GM18499 (cell line): ENCODE measurements at regions not wholly inside any gene's neighbourhood (a gene's known extent, or its start where the extent isn't known, plus 50 kb on each side); places are given as distances from the start of the nearest gene placed in this dataset.
"Not testable (repeated sequence)": the region's sequence is repeated elsewhere in the genome, so short reads cannot be mapped to it uniquely, and the experiment has no call there.

ENCODE experiments used
- ATAC-seq: cut with Tn5 transposase; IDR thresholded peaks from one replicate; pipeline ENCODE4 v1.9.1; 2021; ENCODE audit warnings: moderate number of reproducible peaks; ENCODE audit not compliant: insufficient read depth, unreplicated experiment

GRCh38 chr7:45401155-45401554, 173.0 kb upstream of the ADCY1 start:
- no peak for ATAC-seq

GRCh38 chr7:45401851-45402250, 172.3 kb upstream of the ADCY1 start:
- no peak for ATAC-seq

DNA sequence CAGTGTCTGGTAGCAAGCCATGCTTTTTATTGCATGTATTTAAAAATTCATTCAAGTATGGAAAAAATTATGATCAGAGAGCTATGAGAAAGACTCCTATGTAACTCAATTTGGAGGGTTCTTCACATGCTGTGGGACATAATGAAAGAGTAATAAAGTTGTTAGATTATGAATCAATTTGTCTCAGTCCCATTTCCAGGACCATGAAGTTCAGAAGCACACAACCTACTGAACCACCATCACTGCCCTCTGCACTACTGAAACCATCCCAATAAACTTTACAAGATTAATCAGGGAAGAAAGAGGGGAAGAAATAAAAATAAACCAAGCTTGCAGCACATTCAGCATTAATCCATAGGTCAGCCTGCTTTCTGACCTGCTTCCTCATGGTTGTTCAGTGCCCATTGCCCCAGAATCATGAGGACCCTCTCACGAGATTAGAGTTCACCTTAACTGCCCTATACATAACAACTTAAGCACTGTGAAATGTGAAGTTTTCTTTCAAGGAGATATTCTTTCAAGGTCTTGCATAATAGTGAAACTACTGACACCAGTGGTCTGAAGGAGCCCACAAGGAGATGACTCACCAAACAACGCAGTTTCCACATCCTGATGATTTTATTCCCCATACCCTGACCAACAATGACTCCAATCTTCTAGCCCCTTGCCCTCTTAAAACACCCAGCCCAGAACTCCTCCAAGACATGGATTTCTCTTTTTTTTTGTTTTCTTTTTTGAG, 171.5 kb upstream of the ADCY1 start:
- peak; percentile 50 for ATAC-seq

DNA sequence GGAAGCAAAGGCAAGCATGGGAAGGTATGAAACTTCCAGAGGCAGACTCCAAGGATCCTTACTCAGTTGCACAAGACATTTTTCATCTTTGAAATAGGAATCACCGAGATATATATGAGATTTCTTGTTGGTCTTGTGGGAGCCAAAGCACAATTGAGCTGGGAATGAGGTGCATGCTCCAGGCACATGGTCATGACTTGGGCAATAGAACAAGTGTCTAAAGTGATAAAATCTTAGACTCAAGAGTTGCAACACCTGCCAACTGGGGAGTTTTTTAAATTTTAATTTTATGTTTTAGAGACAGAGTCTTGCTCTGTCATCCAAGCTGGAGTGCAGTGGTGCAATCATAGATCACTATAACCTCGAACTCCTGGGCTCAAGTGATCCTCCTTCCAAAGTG, 169.5 kb upstream of the ADCY1 start:
- ATAC-seq = no peak

DNA sequence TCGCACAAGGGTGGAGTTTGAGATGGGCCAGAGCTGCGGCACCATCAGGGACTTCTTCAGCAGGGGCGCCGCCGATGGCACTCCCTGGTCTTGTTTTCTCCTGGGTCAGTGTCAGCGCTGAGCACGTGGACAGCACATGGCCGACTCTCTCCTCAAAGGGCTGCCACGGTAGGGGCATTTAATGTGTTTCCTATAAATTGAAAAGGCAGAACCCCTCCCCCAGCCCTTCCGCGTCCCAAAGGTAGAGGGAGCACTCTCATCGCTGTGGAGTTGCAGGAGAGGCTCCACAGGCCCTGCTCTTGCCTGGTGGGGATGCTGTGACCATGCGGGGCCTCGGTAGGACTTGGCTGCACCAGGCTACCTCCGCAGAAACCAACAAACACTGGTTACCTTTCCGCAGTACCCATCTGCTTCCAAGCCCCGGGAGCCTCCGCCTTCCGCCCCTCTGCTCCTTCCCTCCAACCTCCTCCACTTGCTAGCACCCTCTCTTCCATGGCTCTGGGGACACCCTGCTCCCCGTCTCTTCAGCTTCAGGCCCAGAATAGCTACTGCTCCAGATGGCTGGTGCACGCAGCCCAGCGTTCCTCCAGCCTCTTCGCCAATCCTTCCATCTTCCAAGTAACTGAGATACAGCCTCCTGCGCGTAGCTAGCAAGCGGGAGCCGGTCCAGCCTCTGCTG, 166.3 kb upstream of the ADCY1 start:
- no peak for ATAC-seq

GRCh38 chr7:45408409-45408737, 165.8 kb upstream of the ADCY1 start:
- ATAC-seq = no peak

- ATAC-seq = no peak
These were observed 163.3 kb upstream of the ADCY1 start for GRCh38 chr7:45410893-45411292.

GRCh38 chr7:45413419-45413818, 160.7 kb upstream of the ADCY1 start:
- no peak for ATAC-seq

DNA sequence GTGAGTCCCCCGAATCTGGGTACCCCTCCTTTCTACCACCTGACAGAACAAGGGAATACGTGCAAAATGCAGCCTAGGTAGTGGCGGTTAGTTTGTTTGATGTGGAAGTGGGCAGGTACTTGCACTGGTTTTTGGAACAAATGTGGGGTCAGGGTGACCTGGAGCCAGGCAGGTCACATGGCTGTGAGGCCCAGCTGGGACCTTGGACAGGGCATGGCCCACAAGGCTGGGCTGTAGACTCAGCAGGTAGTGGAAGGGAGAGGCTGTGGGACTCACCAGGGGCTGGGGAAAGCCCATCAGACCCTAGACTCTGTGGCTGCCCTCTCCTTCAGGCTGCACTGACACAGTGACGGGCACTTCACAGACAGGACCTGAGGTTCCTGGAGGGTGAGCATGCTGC, 159.9 kb upstream of the ADCY1 start:
- no peak for ATAC-seq

DNA sequence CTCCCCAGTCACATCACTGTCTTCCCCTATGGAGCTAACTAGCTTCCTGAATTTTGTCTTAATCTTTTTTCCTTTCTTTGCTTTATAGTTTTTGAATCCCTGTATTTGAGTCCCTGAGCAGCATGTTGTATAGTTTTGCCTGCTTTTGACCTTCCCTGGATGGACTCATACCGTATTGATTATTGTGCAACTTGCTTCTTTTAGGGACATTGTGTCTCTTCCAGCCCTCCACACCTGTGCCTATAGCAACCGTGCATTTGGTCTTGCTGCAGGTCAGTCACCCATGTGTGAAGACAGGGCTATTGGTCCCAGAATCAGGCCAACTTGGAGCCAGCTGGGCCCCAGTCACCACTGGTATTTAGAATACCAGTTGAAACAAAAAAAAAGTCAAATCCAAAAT, 158.9 kb upstream of the ADCY1 start:
- no peak for ATAC-seq

GRCh38 chr7:45416846-45417245, 157.3 kb upstream of the ADCY1 start:
- ATAC-seq = no peak

DNA sequence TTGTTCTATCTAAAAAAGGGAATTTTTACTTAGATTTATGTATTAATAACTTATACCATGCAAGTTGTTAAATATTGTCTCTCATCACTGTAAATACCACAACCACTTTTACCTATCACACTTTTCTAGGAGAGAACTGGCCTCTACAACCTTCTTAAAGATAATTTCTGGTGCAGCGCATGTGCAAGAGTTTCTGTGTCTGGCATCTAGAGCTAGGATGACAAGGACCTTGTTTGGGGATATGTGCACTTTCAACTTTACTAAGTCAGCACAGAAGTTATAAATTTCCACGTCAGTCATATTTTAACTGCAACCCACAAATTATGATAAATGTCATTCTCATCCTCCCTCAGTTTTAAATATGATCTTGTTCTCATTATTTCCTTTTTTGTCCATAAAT, 156.9 kb upstream of the ADCY1 start:
- ATAC-seq = no peak

DNA sequence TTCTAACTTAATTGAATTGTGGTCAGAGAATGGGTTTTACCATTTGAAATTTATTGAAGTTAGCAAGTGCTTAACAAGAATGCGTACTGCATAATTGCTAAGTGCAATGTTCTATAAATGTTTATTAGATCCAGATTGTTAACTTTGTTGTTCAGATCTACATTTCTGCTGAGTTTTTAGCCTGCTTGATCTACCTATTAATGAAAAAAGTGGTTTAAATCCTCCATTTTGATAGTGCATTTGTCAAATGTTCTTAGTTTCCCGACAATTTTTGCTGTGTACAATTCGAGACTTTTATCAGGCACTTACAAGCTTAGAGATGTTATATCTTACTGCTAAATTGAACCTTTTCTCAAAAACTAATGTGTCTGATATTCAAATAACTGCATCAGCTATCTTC, 156.4 kb upstream of the ADCY1 start:
- ATAC-seq = no peak

DNA sequence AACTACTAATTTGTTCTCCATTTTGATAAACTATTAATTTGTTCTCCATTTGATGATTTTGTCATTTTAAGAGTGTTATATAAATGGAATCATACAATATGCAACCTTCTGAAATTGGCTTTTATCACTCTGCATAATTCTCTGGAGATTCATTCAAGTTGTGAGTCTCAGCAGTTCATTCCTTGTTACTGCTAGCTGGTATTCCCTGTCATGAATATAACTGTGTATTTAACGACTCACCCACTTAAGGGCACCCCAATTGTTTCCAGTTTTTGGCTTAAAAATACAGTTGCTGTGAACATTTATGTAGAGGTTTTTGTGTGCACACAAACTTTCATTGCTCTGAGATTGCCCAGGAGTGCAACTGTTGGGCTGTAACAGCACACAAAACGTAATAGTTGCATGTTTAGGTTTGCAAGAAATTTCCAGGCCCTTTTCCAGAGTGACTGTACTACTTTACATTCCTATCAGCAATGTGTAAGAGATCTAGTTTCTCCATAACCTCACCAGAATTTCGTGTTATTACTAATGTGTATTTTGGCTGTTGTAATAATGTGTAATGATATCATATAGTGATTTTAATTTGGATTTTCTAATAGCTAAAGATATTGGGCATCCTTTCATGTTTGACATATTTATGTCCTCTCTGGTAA, 153.2 kb upstream of the ADCY1 start:
- ATAC-seq = no peak

- no peak for ATAC-seq
These were observed 152.4 kb upstream of the ADCY1 start for GRCh38 chr7:45421806-45422205.

GRCh38 chr7:45430397-45430796, 143.8 kb upstream of the ADCY1 start:
- no peak for ATAC-seq

DNA sequence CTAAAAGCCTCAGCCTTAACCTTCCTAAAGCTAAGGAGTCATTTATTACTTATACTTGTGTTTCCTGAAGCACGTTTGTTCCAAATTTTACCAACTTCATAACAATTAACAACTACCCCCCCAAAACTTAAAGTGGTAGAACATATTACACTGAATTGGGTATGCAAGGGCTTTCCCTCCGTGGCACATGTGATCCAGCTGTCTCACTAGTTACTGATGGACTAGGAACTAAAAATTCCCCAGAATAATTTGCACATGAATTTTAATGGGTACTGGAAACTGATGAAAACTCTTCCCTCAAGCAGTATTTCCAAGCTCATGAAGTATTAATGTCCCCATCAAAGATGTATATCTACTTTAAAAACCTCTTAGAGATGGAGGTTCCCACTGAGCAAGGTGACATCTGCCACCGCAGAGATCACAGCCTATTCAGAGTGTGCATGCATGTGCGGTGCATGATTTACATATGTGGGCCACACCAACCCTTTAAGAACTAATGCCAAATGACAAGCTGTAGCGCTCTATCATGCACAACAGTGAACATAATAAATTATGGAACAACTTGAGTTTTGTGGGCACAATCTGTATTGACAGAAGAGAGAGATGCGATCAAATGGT, 139.9 kb upstream of the ADCY1 start:
- ATAC-seq = no peak

GRCh38 chr7:45435131-45435530, 139.0 kb upstream of the ADCY1 start:
- ATAC-seq = no peak

DNA sequence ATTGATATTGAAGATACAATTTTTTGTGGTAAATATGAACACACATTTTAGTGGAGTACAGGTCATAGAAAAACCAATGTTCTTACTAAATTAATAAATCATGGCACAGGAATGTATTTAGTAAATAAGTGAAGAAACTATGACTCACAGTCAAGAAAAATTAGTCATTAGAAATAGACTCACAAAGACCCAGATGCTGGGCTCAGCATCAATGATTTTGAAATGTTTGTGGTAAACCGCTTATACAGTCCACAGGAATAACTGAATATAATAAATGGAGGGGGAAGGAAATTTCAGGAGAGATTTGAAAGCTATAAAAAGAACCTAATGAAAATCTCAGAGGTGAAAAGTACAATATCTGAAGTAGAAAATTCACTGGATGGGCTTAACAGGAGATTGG, 138.3 kb upstream of the ADCY1 start:
- no peak for ATAC-seq

DNA sequence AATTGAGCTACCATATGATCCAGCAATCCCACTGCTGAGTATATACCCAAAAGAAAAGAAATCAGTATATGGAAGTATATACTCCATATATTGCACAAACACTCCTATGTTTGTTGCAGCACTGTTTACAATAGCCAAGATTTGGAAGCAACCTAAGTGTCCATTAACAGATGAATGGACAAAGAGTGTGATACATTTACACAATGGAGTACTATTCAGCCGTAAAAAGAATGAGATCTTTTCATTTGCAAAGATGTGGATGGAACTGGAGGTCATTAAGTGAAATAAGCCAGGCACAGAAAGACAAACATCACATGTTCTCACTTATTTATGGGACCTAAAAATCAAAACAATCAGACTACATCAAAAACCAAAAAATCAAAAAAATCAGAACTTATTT, 133.4 kb upstream of the ADCY1 start:
- ATAC-seq = not testable (repeated sequence)

- no peak for ATAC-seq
These were observed 130.9 kb upstream of the ADCY1 start for GRCh38 chr7:45443263-45443662.
